Mucosa of stomach (tissue), 1 donor: ENCODE measurements at regions not wholly inside any gene's neighbourhood (a gene's known extent, or its start where the extent isn't known, plus 50 kb on each side); places are given as distances from the start of the nearest gene placed in this dataset.

Source experiments
- H3K27me3 ChIP-seq: one replicate; pipeline ENCODE4 v1.7.0; 2013; ENCODE audit warnings: mild to moderate bottlenecking, low read length; ENCODE audit not compliant: control insufficient read depth, insufficient read depth
- H3K36me3 ChIP-seq: one replicate; pipeline ENCODE4 v1.7.0; 2013; ENCODE audit warnings: low read length; ENCODE audit not compliant: control insufficient read depth, insufficient read depth
- H3K4me1 ChIP-seq: one replicate; pipeline ENCODE4 v1.7.0; 2013; ENCODE audit warnings: mild to moderate bottlenecking, low read length; ENCODE audit not compliant: control insufficient read depth, insufficient read depth
- H3K4me3 ChIP-seq: one replicate; pipeline ENCODE4 v1.7.0; 2013; ENCODE audit warnings: low read length
- H3K9ac ChIP-seq: one replicate; pipeline ENCODE4 v1.7.0; 2013; ENCODE audit warnings: mild to moderate bottlenecking, low read length, moderate library complexity
- H3K9me3 ChIP-seq: one replicate; pipeline ENCODE4 v1.7.0; 2013; ENCODE audit warnings: mild to moderate bottlenecking, low read length, moderate library complexity; ENCODE audit not compliant: control insufficient read depth
- donor health status: Pancreatic carcinoma.

- no peaks in the 10 kb centered on the region for H3K9me3 ChIP-seq
- no peaks in the 10 kb centered on the region for H3K27me3 ChIP-seq
- peaks cover 25% of the 10 kb centered on the region for H3K4me1 ChIP-seq
- no peak overlapping the region for H3K4me3 ChIP-seq
- H3K9ac ChIP-seq = no peak overlapping the region
- H3K36me3 ChIP-seq = no peaks in the 10 kb centered on the region
Observed at GRCh38 chr12:92537290-92537960, 165.4 kb upstream of the PLEKHG7 start.

GRCh38 chr12:92535961-92536360, 166.8 kb upstream of the PLEKHG7 start:
- Histone ChIP-seq H3K27me3 (no peaks in the 10 kb centered on the region), H3K9me3 (no peaks in the 10 kb centered on the region), H3K4me3 (no peak overlapping the region), H3K9ac (no peak overlapping the region), H3K4me1 (peaks cover 25% of the 10 kb centered on the region), H3K36me3 (no peaks in the 10 kb centered on the region)

GRCh38 chr12:92533280-92533890, 169.4 kb upstream of the PLEKHG7 start:
- Histone ChIP-seq H3K36me3 (no peaks in the 10 kb centered on the region), H3K9ac (no peak overlapping the region), H3K9me3 (no peaks in the 10 kb centered on the region), H3K4me1 (peaks cover under 1% of the 10 kb centered on the region), H3K4me3 (no peak overlapping the region), H3K27me3 (no peaks in the 10 kb centered on the region)

GRCh38 chr12:92530706-92531105, 172.1 kb upstream of the PLEKHG7 start:
- Histone ChIP-seq H3K4me1 (no peaks in the 10 kb centered on the region), H3K36me3 (no peaks in the 10 kb centered on the region), H3K9me3 (no peaks in the 10 kb centered on the region), H3K9ac (no peak overlapping the region), H3K4me3 (no peak overlapping the region), H3K27me3 (no peaks in the 10 kb centered on the region)

GRCh38 chr12:92529944-92530343, 172.8 kb upstream of the PLEKHG7 start:
- Histone ChIP-seq H3K36me3 (no peaks in the 10 kb centered on the region), H3K4me1 (no peaks in the 10 kb centered on the region), H3K9me3 (no peaks in the 10 kb centered on the region), H3K4me3 (no peak overlapping the region), H3K9ac (no peak overlapping the region), H3K27me3 (no peaks in the 10 kb centered on the region)

- Histone ChIP-seq H3K4me3 (no peak overlapping the region), H3K27me3 (no peaks in the 10 kb centered on the region), H3K9me3 (no peaks in the 10 kb centered on the region), H3K4me1 (no peaks in the 10 kb centered on the region), H3K36me3 (no peaks in the 10 kb centered on the region), H3K9ac (no peak overlapping the region)
Observed at GRCh38 chr12:92528586-92528985, 174.2 kb upstream of the PLEKHG7 start.

- Histone ChIP-seq H3K4me1 (no peaks in the 10 kb centered on the region), H3K9me3 (no peaks in the 10 kb centered on the region), H3K9ac (no peak overlapping the region), H3K4me3 (no peak overlapping the region), H3K36me3 (no peaks in the 10 kb centered on the region), H3K27me3 (no peaks in the 10 kb centered on the region)
Observed at GRCh38 chr12:92528097-92528496, 174.7 kb upstream of the PLEKHG7 start.

- Histone ChIP-seq H3K36me3 (no peaks in the 10 kb centered on the region), H3K4me3 (no peak overlapping the region), H3K4me1 (peaks cover 2% of the 10 kb centered on the region), H3K27me3 (no peaks in the 10 kb centered on the region), H3K9ac (no peak overlapping the region), H3K9me3 (no peaks in the 10 kb centered on the region)
Observed at GRCh38 chr12:92524489-92524888, 178.3 kb upstream of the PLEKHG7 start.

- Histone ChIP-seq H3K4me3 (no peak overlapping the region), H3K27me3 (no peaks in the 10 kb centered on the region), H3K9me3 (no peaks in the 10 kb centered on the region), H3K36me3 (no peaks in the 10 kb centered on the region), H3K9ac (no peak overlapping the region), H3K4me1 (peaks cover 37% of the 10 kb centered on the region)
Observed at GRCh38 chr12:92520511-92520910, 182.3 kb upstream of the PLEKHG7 start.

GRCh38 chr12:92519284-92519683, 183.5 kb upstream of the PLEKHG7 start:
- no peaks in the 10 kb centered on the region for H3K27me3 ChIP-seq
- no peak overlapping the region for H3K9ac ChIP-seq

GRCh38 chr12:92518071-92518470, 184.7 kb upstream of the PLEKHG7 start:
- Histone ChIP-seq H3K9me3 (no peaks in the 10 kb centered on the region), H3K27me3 (no peaks in the 10 kb centered on the region), H3K4me1 (peaks cover 41% of the 10 kb centered on the region), H3K9ac (no peak overlapping the region), H3K4me3 (no peak overlapping the region), H3K36me3 (no peaks in the 10 kb centered on the region)

More at GRCh38 chr12:92519284-92519683, 183.5 kb upstream of the PLEKHG7 start:
- Histone ChIP-seq H3K9me3 (no peaks in the 10 kb centered on the region), H3K36me3 (no peaks in the 10 kb centered on the region), H3K4me1 (peaks cover 41% of the 10 kb centered on the region), H3K4me3 (no peak overlapping the region)

- Histone ChIP-seq H3K4me1 (peaks cover 41% of the 10 kb centered on the region), H3K4me3 (no peak overlapping the region), H3K36me3 (no peaks in the 10 kb centered on the region), H3K9ac (no peak overlapping the region), H3K27me3 (no peaks in the 10 kb centered on the region), H3K9me3 (no peaks in the 10 kb centered on the region)
Observed at GRCh38 chr12:92516277-92516600, 186.6 kb upstream of the PLEKHG7 start.
